Upper lobe of left lung (tissue), 4 donors: ENCODE measurements at regions not wholly inside any gene's neighbourhood (a gene's known extent, or its start where the extent isn't known, plus 50 kb on each side); places are given as distances from the start of the nearest gene placed in this dataset.

Experiments
- CTCF ChIP-seq, 6 experiments: fragments of 450-650 bp in 4 of 6; fragments of 200-600 bp in 2 of 6; sonication (generic) in 2 of 6; IDR thresholded peaks; one replicate each; pipeline ENCODE4 v1.5.1; 2016 to 2019; ENCODE audit warnings: antibody characterized with exemption in 6 of 6
- EP300 ChIP-seq, 4 donors: sonication (generic); formaldehyde crosslinking; IDR thresholded peaks; one replicate each; pipeline ENCODE4 v1.5.1; 2017; ENCODE audit warnings: antibody characterized with exemption in 4 of 4, control low read depth in 2 of 4
- POLR2A ChIP-seq, 4 donors: fragments of 450-650 bp; IDR thresholded peaks; one replicate each; pipeline ENCODE4 v1.5.1; 2016 to 2017; ENCODE audit warnings: antibody characterized with exemption in 4 of 4, mild to moderate bottlenecking in 2 of 4
- POLR2AphosphoS5 ChIP-seq, 2 donors: sonication (generic); formaldehyde crosslinking; IDR thresholded peaks; one replicate each; pipeline ENCODE4 v1.5.1; 2017; ENCODE audit warnings: antibody characterized with exemption in 2 of 2

- TF ChIP-seq CTCF (IDR thresholded peaks at IDR 0.05) (no peak), POLR2A (IDR thresholded peaks at IDR 0.05) (no peak), POLR2AphosphoS5 (IDR thresholded peaks at IDR 0.05) (no peak), EP300 (IDR thresholded peaks at IDR 0.05) (no peak)
Measured at GRCh38 chr10:32110790-32111189, 54.6 kb upstream of the KIF5B start.
